SIG-M5 treated with dmso at 0.1 percent for 504 hours (cell line): ENCODE measurements at regions not wholly inside any gene's neighbourhood (a gene's known extent, or its start where the extent isn't known, plus 50 kb on each side); places are given as distances from the start of the nearest gene placed in this dataset.
"Not testable (repeated sequence)": the region's sequence is repeated elsewhere in the genome, so short reads cannot be mapped to it uniquely, and the experiment has no call there.

ENCODE experiments used
- DNase-seq: peaks from one replicate; lab custom pipeline; 2025; ENCODE audit not compliant: unreplicated experiment; lab: John Stamatoyannopoulos, UW

DNA sequence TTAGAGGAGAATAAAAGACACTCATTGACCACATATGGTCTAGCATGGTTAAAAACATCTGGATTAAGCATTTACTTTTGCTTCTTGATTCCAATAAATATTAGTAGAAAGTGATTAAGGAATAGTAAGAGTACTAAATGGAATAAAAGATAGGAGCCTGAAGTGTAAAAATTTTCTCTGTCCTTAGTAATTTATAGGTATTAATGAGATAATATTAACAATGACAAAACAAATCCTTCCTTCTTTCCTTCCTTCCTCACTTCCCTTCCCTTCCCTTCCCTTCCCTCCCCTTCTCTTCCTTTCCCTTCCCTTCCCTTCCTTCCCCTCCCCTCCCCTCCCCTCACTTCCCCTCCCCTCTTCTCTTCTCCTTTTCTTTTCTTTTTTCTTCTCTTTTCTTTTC lies 797.5 kb upstream of the NRXN1 start:
- DNase-seq, result no peak

DNA sequence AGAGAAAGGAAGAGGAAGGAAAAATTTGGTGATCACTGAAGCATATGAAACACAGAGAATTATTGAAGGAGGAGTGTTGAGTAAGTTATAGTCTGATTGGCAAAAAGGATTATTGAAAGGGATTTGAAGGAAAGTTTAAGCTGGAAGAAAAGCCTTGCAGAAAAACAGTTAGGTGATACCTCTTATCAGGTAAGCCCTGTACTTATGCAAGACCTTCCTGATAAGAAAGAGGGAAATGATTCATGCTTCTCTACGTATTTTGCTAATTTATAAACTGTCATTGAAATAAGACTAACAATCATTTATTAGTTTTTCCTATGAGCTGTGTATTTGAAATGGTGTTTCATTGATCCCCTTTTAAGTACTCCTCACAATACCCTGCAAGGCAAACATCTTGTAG lies 793.9 kb upstream of the NRXN1 start:
- DNase-seq, result no peak

DNA sequence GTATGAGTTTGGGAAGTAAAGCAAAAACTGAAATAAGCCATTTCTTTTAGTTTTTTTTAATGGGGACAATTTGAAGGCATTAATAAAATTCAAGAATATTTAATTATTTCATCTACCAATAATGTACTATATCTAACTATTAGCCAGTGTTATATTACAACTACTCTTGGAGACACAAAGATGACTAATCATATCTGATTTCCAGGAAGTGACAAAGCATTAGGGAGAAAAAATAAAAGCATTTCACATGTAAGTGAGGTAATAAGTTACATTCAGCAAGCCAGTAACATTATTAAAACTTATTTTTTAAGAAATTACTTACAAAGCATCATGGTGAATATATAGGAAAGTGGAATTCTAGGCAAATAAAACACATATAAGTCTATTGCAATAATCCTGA lies 781.3 kb upstream of the NRXN1 start:
- DNase-seq, result no peak

DNA sequence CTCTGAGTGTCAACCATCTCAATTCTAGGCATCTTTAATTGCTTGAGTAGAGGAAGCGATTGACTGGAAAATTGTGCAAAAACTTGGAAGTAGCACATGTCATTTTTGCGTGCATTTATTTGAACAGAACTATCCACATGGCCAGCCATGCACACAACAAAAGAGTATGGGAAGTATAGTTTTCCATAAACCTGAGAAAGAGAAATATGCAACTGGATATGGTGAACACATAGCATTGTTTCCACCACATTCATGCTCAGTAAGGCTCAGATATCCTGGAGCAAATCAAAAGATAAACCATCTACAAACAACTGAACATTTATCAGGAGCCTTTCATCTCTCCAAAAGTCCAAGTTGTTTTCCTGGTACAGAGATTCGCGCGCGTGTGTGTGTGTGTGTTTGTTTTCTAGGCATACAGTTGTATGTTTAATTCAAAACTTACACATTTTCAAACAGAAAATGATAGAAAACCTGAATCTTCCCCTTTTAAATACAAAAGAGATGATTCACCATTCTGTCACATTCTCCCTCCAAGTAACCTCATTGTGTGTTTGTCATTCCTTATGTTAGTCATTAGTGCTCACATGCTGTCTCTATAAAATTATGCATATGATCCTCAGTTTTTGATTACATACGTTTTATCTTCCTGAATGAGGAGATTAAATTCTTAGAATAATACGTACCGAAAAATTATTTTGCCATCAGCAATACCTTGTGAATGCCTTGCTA lies 780.4 kb upstream of the NRXN1 start:
- DNase-seq, result no peak

DNA sequence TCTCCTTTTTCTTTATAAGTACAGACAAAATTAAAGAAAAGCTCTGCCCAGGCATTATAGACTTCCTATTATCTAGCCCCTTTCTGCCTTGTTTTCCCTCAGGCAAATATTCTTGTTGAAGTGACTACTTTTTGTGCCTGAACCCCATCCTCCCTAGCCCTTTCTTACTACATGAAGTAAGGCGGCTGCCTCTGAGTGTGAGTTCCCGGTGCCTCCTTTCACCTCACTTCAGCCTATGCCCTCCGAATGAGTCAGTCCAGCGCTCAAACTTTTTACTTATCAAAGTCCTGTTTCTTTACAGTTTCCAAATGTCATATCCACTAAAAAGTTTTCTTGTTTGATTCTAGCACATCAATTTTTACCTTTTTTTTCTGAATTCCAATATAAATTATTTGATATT lies 778.3 kb upstream of the NRXN1 start:
- DNase-seq, result no peak

DNA sequence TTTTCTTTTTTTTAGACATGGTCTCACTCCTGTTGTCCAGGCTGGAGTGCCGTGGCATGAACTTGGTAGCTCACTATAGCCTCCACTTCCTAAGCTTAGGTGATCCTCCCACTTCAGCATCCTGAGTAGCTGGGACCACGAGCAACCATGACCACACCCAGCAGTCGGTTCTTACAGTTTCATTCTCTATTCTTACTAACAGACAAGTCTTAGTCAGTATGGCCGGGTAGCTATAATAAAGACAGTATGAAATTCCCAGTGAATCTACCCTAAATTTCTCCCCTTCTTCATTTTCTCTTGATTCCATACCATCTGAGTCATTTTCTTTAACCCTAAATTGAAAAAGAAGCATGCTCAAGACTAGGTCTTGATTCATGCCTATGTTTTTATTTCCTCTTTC lies 775.3 kb upstream of the NRXN1 start:
- DNase-seq, result no peak

DNA sequence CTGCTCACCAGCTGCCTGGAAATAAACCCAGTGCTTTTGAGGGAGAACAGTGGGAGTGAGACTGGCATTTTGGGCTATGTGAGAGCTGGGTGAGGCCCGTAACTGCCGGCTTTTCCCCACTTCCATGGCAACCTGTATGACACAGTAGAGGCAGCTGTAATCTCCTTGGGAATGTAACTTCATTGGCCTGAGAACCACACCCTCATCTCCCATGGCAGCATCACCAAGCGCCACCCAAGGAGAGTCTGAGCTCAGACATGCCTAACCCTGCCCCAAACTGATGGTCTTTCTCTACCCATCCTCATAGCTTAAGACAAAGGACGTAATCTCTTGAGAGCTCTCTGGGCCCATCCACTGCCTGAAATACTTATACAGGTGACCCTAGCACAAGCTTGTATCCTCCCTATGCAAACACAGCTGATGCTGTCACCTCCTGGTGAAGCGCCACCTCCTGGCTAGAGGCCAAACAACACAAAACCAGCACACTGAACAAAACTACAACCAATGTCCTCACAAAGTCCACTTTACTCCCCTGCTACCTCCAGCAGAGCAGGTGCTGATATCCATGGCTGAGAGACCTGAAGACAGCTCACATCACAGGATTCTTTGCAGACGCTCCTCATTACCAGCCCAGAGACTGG lies 763.4 kb upstream of the NRXN1 start:
- DNase-seq, result no peak

DNA sequence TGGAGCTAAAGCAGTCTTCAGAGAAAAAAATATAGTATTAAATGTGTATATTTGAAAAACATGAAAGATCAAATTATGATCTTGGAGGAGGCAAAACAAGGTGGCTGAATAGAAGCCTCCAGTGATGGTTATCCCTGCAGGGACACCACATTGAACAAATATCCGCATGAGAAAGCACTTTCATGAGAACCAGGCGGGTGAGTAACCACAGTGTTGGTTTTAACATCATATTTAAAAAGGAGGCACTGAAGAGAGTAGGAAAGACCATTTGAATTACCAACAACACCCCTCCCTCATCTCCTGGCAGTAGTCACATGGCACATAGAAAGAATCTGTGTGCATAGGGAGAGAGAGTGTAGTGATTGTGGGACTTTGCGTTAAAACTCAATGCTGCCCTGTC lies 759.6 kb upstream of the NRXN1 start:
- DNase-seq, result no peak

DNA sequence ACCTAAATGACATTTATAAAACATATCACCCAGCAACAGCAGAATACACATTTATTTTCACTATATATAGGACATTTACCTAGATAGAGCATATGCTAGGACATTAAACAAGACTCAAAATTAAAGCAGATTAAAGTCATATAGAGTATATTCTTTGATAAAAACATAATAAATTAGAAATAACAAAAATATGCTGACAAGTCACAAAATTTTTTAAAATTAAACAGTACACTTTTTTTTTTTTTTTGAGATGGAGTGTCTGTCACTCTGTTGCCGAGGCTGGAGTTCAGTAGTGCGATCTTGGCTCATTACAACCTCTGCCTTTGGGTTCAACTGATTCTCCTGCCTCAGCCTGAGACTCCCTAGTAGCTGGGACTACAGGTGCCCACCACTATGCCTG lies 758.9 kb upstream of the NRXN1 start:
- no peak for DNase-seq

DNA sequence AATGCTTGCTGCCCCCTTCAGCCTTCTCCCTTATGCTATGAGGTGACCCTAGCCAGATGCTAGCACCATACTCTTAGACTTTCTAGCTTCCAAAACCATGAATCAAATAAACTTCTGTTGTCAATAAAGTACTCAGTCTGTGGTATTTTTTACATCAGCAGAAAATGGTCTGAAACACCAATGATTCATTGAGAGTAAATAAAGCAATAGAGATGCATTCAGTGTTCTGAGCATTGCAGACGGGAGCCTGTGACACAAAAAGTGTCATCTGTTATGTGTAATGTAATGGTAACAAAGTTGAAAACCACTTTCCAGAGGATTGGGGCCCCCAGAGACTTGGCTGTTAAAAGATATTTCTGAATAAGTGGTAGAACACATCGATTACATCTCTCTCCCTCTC lies 758.0 kb upstream of the NRXN1 start:
- no peak for DNase-seq

DNA sequence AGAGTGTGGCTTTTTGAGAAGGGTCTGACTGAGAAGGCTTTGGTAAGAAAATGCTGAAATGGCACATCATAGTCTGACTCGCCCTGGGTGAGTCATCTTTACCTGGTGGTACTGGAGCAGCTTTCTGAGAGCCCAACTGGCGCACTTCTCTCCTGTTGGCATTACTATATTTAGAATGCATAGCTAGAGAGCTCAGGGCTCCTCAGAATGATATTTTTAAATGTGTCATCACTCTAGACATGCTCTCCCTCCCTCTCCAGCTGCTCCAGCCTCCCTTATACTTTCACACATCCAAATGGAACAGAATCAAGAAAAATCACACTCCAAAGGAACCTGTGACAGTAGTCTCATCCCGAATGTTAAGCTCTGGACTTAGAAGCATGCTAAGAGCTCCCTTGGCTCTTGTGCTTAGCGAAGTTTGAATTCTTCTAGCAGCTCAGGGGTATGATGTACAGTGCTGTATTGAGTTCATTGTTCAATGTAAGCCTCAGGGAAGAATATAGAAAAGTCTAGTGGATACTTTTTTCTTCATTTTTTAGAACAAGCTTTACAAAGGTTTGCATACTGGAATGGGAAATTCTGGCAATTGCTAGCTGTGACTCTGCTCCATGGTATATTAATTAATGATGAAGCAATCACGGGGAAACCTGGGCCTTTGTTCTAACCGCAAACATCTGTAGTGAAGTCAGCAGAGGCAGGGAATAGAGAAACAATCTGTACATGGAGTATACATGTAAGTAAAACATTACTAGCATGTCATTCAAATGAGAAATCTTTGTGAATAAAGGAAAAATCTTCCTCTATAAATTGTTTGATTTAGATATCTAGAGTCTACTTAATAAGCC lies 751.2 kb upstream of the NRXN1 start:
- no peak for DNase-seq

DNA sequence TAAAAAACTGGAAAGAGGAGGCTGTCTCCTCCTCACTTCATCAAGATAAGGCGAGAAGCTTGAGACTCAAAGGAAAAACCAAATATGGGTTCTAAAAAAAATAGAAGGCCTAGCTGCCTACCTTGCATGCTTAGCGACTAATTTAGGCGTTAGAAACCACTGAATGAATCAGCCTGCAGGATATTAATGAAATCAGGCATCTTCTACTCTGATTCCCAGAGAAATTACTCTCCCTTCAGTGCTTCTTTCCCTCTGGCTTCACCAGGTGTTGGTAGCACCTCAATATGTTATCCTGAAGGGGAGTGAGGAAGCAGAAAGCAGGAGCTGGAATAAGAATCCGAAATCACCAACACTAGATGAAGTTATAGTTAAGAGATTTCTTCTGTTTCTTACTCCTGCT lies 749.8 kb upstream of the NRXN1 start:
- no peak for DNase-seq

DNA sequence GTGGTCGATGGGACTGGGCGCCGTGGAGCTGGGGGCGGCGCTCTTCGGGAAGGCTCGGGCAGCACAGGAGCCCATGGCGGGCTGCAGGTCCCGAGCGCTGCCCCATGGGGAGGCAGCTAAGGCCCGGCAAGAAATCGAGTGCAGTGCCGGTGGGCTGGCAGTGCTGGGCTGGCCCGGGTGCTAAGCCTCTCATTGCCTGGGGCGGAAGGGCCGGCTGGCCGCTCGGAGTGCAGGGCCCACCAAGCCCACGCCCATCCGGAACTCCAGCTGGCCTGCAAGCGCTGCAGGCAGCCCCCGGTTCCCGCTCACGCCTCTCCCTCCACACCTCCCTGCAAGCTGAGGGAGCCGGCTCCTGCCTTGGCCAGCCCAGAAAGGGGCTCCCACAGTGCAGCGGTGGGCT lies 748.4 kb upstream of the NRXN1 start:
- DNase-seq, result no peak

DNA sequence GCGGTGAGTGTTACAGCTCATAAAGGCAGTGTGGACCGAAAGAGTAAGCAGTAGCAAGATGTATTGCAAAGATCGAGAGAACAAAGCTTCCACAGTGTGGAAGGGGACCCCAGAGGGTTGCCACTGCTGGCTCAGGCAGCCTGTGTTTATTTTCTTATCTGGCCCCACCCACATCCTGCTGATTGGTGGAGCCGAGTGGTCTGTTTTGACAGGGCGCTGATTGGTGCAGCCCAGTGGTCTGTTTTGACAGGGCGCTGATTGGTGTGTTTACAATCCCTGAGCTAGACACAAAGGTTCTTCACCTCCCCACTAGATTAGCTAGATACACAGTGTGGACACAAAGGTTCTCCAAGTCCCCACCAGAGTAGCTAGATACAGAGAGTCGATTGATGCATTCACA lies 747.8 kb upstream of the NRXN1 start:
- not testable (repeated sequence) for DNase-seq

DNA sequence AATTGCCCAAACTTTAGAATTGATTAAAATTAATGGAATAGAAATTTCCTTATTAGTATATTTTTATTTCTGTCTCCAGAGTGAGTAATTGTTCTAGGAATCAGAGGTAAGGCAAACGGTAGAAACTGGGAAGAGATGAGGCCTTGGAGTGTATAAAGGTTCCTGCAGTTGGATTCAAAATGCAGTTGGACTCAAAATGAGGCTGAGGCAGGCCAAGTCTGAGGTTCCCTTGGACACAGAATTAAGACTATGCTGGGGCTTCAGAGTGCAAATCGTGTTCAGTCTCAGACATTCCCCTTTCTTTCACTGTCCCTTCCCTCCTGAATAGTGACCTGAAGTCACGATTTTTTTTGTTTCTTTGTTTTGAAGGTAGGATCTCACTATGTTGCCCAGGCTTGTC lies 746.9 kb upstream of the NRXN1 start:
- DNase-seq, result no peak

DNA sequence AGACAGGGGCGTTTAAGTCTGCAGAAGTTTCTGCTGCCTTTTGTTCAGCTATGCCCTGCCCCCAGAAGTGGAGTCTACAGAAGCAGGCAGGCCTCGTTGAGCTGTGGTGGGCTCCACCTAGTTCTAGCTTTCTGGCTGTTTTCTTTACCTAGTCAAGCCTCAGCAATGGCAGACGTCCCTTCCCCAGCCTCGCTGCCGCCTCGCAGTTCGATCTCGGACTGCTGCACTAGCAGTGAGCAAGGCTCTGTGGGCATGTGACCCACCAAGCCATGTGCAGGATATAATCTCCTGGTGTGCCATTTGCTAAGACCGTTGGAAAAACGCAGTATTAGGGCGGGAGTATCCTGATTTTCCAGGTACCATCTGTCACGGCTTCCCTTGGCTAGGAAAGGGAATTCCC lies 742.7 kb upstream of the NRXN1 start:
- not testable (repeated sequence) for DNase-seq

DNA sequence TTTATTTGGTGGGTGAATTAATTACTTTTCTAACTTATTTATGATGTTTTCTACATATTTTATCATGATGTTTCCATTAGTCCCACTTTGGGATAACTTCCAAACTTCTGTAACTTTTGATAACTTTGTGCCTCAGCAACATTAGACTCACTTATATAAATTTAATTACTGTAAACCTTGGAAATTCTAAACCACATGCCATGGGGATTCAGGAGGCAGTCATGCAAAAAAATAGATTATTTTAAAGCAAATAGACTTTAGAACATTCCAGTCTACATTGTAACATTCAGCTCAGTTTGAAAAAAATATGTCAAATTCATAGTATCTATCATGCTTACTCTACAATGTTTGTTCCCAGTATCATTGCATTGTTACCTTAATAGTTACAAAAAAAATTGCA lies 728.5 kb upstream of the NRXN1 start:
- no peak for DNase-seq

DNA sequence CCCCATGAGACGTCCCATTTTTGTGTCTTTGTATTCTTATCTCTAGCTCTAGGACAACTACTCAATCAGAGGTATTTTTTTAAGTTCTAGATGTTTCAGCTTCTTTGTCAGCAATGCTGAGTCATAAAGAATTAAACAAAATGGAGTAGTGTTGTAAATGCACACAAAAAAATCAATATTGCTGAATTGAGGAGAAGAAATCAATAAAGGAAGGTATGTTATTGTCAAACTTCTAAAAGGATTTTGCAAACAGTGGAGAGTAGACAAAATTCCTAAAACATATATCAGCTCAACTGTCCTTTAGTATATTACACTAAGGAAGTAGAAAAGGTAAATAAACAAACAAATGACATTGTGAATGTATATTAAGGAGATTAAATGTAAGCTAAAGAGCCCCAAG lies 726.1 kb upstream of the NRXN1 start:
- DNase-seq, result no peak

DNA sequence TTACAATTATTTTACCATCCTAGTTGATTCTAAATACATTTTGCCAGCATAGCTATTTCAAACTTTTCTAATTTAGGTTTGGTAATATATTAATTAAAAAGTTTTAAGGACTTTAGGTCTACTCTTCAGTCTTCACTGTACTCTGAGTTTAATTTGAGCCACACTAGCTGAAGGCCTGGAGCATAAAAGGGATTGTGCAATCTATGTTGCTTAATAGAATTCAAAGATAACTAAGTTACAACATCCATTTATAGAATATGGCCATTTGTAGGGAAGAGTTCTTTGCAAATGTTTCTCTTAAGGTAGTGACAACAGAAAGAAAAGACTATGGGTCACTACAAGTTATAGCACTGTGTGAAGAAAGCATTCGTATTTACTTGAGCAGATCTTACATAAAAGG lies 702.2 kb upstream of the NRXN1 start:
- peak; percentile 76 for DNase-seq

DNA sequence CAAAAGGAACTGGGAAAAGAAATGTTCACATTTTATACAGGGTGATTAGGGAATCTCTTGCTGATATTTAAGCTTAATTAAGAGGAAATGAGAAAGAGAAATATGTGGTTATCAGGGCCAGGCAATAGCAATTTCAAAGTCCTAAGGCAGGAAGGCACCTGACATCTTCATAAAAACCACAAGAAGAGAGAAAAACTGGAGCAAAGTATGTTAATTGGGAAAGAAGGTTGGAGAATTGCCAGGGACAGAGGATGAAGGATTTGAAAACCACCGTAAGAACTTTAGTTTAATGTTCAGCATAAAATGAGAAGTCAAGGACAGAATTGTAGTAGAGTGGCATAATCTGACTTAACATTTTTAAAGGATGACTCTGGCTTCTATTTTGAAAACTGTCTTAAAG lies 691.8 kb upstream of the NRXN1 start:
- DNase-seq, result no peak

DNA sequence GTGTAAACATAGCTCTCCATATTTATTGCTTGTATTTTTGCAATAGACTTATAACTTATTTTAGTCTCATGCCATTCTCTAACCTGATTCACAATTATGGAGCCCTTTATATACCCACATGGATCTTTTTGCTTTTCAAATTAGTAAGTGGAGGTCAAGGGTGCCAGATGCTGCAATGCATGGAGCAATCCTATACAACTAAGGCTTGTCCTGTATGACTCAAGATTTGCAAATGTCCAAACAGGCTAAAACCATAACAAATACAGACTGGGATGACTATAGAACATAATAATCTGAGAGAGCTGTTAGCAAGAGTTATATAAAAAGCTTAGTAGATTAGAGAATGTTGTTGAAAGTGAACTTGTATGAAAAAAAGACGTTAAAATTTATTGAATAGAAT lies 690.4 kb upstream of the NRXN1 start:
- DNase-seq, result no peak

DNA sequence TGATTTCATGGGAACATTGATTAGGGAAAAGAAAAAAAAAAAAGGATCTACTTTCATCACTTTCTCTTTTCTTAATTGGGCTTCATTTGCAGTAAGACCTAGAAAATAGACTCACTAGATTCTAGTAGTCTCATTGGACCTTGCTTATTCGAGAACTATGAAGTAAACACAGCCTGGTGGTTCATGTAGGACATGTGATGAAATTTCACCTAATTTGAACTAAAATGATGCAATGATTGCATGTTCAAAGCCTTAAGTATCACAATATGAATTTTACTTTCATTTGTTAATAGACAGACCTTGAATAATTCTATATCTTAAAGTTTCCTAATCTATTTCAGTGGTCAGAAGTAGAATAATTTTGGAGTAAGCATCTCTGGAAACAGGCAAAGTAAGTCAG lies 688.9 kb upstream of the NRXN1 start:
- no peak for DNase-seq
